Adrenal gland (tissue), 5 donors: ENCODE measurements at regions not wholly inside any gene's neighbourhood (a gene's known extent, or its start where the extent isn't known, plus 50 kb on each side); places are given as distances from the start of the nearest gene placed in this dataset.

Source experiments
- CTCF ChIP-seq, 6 experiments: fragments of 450-650 bp in 4 of 6; fragments of 200-600 bp in 2 of 6; sonication (generic) in 1 of 6; IDR thresholded peaks; 1 replicate in 5 of 6; 2 replicates in 1 of 6; pipeline versions ENCODE4 v1.5.1 to v1.8.0; 2016 to 2021; ENCODE audit warnings: antibody characterized with exemption in 6 of 6, mild to moderate bottlenecking in 2 of 6, moderate library complexity in 1 of 6
- POLR2A ChIP-seq, 2 donors: fragments of 450-650 bp; IDR thresholded peaks; one replicate each; pipeline ENCODE4 v1.6.1; 2017; ENCODE audit warnings: antibody characterized with exemption in 2 of 2, mild to moderate bottlenecking in 2 of 2, moderate library complexity in 1 of 2
- donor health status: DM: no; HTN: no; CAD: no.

GRCh38 chr2:192539306-192539705 is 344.6 kb upstream of the TMEFF2 start:
- TF ChIP-seq CTCF (IDR thresholded peaks at IDR 0.05) = no peak
- TF ChIP-seq POLR2A (IDR thresholded peaks at IDR 0.05) = no peak
